Posterior vena cava (tissue), 2 donors: ENCODE measurements at regions not wholly inside any gene's neighbourhood (a gene's known extent, or its start where the extent isn't known, plus 50 kb on each side); places are given as distances from the start of the nearest gene placed in this dataset.
"Not testable (repeated sequence)": the region's sequence is repeated elsewhere in the genome, so short reads cannot be mapped to it uniquely, and the experiment has no call there.

Experiments used
- DNase-seq: peaks from one replicate; pipeline ENCODE4 v3.0.0-alpha.2; 2020; ENCODE audit warnings: low spot score
- intact Hi-C, 2 donors: fragments of 100-400 bp; cut with DNase I; formaldehyde crosslinking; loops; one replicate each; pipeline versions ENCODE4 v1.14.1 to v1.14.2; 2022 to 2023
- donor health status: DM: yes; HTN: yes; CAD: no.
- donor health status: DM: yes; HTN: yes; CAD: no.

DNA sequence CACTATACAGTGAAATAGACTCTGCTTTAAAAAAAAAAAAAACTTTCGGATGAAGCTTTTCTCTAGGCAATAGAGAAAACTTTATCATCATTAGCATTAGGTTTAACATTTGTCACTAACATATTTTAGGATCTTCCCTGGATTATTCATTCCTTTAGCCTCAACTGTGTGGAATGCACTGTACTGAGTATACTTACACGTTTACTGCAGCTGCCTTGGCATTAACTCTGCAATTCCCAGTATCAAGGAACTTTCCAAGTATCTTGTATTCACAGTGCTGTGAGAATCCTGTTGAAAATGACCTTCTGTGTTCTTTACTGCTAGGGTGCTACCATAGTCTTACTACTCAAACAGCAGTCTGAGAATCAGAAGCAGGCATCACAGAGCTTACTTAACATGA lies 328.2 kb upstream of the COL3A1 start:
- intact Hi-C loops = loop anchor here in 1 of 2 donors (10.0 kb wide), 1 partner anchor 1499 kb away; no protein-coding TSS in a partner anchor
- no peak for DNase-seq

DNA sequence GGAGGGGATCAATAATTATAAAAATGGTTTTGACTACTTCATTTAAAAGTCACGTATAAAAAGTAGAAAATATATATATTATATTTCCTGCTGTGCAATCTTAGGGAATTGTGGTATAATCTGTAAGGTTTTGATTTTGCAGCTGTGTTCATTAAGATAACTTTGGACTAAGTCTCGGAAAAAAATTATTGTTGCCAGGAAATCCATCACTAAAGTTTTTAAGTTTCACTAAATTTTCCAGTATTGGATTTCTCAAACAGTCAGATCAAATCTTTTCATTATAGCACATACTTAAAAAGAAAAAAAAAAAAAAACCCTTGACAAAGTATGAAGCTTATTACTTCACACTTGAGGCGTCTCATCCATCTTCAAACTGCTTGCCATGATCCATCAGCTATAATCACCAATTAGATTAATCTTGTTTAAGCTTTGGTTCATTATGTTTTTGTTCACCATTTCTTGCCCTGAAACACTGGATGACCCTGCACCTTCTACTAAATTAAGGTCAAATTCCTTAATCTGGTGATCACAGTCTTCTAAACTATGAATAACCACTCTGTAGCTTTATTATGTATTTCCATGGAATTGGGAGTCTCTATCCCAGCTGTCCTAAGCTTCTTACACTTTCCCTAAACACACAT lies 326.6 kb upstream of the COL3A1 start:
- intact Hi-C loops = loop anchor here in 1 of 2 donors (2.0 to 10.0 kb wide), 2 partner anchors 29 to 1497 kb away; no protein-coding TSS in a partner anchor
- DNase-seq = no peak

DNA sequence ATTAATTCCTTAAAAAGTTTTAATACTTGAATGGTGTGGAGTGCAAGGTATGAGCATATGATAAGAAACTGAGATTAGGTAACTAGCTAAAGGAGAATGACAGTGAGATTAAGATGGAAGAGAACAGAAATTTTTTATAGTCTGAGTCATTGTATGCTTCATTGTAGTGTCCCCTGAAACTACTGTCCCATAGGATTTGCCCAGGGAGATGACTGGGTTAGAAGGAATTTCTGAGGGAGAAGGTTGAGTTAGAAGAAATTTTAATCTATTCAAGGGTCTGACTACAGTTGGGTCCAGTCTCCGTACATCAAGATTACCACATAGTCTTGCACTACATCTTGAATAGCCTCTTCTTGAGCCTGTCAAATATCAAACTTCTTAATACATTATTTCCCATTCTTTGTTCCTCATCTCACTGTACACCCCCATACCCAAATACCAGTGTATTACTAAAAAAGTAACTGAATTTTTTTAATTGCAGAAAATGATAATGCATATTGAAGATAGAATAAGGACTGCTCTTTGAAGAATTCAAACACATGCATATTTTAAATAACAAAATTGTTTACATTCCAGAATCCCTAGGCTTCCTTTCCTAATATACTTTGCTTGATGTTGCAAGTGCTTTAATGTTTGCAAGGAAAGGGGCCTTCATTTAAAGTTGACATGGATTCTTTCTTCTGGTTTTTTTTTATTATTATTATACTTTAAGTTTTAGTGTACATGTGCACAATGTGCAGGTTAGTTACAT lies 314.3 kb upstream of the COL3A1 start:
- intact Hi-C loops = no loop called here
- no peak for DNase-seq

DNA sequence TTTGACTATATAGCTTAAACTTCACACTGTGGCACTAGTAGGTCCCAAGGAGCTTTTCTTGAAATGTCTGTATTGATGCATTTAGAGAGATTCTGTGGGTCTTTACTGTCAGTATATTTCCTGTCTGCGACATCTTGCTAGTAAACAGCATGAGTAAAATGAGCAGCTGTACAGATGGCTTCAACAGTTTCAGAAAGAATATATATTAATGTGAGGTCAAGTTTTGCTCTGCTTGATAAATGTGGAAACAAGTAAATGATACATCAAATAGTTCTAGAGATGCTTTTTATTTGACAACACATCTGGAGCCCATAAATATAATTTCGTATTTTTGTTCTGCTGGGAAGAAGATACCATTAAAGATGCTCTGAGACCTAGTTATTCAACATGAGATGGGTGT lies 310.9 kb upstream of the COL3A1 start:
- intact Hi-C loops = no loop called here
- DNase-seq = no peak

DNA sequence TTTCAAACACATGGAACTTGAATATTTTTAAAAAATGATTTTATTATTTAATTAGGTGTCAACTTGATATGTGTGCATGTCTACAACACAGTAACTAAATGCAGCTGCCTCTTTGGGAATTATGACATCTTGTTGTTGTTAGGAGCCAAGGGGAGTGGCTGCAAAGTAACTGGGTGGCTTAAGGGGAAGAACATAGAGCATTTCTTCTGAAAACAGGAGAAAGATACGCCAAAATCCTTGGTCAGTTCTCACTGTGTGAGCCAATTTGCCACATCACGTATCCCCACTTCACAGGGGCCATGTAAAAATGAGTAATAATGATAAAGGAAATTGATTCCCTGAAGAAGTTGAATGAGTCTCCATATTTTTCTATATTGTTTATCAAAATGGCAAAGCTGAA lies 309.8 kb upstream of the COL3A1 start:
- intact Hi-C loops = no loop called here
- DNase-seq = no peak

DNA sequence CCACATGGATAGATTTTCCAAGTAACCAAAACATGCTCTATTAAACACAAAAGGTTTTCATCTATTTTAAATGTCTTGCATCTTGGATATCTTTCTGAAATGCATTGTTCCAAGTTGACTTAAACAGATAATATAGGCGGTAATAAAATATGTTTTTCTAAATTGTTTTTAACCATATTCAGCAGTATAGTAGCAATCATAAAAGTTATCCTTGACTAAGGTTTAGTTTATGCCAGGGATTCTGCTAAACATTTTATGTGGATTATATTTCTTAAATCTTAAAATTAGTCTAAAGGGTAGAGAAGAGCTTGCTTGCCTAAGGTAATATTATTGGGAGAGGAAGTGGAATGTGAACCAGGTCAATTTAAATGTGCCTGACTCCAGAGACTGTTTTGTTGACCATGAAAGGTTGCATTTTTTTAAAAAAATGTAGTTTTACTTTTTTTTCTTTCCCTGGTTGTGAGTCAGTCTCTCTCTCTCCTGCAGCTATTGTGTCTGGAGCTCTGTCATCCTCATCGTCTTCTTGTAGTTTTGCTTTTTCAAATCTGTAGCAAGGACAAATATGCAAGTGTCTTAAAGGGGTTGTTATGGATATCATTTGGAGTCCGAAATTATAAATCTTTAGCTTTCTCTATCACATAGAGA lies 309.1 kb upstream of the COL3A1 start:
- no peak for DNase-seq
- intact Hi-C loops = no loop called here

DNA sequence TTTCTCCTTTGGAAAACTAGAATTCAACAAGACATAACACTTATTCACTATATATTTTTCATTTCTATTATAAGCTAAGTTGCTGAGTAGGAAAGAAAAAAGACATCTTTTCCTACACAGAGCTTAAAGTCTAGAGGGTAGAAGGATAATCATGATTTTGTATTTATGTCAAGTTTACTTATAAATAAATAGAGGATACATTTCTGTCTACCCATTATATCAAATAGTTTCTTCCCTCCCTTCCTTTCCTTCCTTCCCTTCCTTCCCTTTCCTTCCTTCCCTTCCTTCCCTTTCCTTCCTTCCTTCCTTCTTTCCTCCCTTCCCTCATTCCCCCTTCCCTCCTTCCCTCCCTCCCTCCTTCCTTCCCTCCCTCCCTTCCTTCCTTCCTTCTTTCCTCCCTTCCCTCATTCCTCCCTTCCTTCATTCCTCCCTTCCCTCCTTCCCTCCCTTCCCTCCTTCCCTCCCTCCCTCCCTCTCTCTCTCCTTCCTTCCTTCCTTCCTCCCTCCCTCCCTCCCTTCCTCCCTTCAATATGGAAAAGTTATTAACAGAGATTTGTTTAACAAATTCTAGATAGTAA lies 308.4 kb upstream of the COL3A1 start:
- intact Hi-C loops = no loop called here
- DNase-seq = no peak

DNA sequence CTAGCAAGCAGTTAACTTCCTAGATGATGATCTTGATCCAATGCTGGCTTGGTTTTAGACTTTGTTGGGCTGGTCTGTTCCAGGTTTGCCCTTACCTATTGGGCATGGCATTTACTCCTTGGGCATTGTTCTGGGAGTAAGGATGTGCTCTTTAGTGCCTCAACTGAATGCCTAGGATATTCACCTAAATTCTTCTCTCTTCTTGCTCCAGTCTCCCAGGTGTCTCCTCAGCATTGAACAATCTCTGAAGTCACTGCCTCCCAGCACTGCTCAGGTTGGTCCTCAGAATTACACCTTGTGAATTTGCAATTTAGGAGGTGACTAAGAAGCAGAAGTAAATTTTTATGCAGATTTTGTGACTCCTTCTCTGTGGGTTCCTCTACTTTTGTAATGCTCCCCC lies 307.7 kb upstream of the COL3A1 start:
- intact Hi-C loops = no loop called here
- no peak for DNase-seq

DNA sequence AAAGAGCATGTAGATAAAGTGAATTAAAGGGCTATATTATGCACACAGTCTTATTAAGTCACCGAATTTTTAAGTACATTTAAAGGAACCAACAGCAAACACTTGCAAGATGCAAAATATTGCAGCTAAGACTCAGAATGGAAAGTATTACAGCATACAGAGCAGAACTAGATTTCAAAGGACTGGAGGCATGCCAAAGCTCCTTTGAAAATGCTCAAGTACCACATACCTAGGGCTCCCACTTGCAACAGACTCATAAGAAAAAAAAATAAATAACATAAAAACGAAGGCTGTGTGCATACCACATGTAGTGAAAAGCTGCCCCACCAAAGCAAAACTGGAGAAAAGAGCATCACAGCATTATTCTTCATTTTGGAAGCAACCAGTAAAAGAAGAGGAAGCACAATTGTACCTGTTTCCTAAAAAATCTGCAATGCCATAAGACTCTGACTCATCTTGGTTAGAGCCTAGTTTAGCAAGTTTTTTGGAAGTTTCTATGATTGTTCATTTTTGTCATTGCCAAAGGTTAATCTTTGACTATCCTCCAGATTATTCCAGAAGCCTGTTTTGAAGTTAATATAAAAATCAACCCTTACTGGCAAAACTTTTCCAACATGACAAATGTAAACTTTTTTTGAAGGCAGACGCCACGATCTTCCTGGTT lies 306.0 kb upstream of the COL3A1 start:
- intact Hi-C loops = no loop called here
- no peak for DNase-seq

DNA sequence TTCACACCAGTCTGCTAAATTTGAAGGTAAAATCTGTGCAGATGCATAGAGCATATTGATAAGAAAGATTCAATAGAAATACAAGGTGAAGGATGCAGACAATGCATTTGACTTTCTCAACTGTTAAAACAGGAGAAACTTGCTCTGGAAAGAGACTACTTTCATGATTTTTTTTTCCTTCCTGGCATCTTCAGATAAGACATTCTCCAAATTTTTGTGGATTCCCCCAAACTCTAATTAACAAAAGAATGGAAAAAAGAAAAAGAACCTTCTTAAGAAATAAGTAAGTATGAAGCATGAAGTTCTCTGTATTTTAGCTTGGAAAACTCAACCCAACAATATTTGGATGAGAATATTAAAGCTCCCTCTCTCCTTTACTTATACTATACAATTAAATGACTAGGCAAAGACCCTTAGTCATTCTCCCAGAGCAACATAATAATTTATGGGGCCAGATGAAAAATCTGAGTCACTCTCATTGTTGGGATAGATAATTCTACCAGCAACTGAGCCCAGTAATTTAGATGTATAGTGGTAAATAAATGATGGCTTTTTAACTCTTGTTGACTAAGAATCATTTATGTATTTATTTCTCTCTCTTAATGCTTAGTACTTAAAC lies 298.7 kb upstream of the COL3A1 start:
- intact Hi-C loops = loop anchor here in 1 of 2 donors (2.0 kb wide), 1 partner anchor 27 kb away; no protein-coding TSS in a partner anchor
- DNase-seq = no peak

DNA sequence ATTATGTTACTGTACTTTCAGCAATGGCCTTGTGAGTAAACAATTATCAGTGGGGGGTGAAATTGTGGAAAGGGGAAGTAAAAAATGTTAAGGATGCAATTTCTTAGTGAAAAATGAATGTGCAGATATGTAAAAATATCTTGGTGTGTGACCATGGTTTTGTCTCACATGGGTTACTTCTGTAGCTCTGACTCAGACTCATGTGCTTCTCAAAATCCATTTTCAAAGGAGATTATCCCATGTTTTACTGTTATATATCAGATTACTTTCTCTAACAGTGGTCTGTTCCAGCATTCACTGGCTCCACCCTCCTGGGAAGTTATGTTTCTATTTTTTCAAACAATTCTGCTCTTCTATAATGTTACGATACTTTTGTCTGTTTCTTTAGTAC lies 298.2 kb upstream of the COL3A1 start:
- intact Hi-C loops = loop anchor here in 1 of 2 donors (2.0 kb wide), 1 partner anchor 27 kb away; no protein-coding TSS in a partner anchor
- DNase-seq = no peak

DNA sequence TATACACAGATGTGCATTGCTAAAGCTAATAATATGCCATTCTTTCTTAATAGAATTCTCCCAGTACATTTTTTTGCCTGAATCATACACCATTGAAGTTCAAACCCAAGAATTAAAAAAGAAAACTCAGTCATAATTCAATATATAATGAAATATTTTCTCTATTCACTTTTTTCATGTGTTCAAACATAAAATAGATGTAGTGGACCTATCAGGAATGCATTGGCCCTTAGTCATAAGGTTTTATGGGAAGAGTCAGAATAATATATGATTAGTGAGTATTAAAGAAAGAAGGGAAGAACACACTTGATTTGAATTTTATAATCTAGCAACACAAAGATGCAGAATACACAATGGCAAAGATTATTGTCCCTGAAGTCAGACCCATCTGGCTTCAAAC lies 297.0 kb upstream of the COL3A1 start:
- DNase-seq = no peak
- intact Hi-C loops = loop anchor here in 1 of 2 donors (2.0 kb wide), 1 partner anchor 28 kb away; no protein-coding TSS in a partner anchor

DNA sequence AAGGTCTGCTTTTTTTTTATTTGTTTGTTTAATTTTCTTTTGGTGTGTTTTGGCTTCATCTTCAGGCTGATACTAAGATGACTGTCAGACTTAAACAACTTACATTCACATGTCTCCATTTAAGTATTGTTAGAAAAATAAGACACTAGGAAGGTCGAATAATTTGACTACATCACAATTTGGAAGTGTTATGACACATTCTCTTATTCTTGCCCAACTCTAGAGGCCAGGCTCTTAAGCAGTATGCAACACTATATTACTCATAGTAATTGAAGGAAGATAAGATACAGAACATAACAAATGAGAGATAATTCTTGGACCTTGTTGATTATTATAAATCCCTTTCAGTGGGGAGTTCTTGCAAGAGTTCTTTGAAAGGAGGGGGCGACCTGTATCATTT lies 295.3 kb upstream of the COL3A1 start:
- DNase-seq = no peak
- intact Hi-C loops = no loop called here

DNA sequence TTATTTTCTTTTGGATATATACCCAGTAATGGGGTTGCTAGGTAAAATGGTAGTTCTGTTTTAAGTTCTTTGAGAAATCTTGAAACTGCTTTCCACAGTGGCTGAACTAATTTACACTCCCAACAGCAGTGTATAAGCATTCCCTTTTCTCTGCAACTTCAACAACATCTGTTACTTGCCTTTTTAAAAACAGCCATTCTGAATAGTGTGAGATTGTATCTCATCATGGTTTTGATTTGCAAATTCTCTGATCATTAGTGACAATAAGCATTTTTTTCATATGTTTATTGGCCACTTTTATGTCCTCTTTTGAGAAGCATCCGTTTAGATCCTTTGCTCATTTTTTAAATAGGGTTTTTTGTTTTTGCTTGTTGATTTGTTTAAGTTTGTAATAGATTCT lies 291.3 kb upstream of the COL3A1 start:
- intact Hi-C loops = no loop called here
- no peak for DNase-seq

DNA sequence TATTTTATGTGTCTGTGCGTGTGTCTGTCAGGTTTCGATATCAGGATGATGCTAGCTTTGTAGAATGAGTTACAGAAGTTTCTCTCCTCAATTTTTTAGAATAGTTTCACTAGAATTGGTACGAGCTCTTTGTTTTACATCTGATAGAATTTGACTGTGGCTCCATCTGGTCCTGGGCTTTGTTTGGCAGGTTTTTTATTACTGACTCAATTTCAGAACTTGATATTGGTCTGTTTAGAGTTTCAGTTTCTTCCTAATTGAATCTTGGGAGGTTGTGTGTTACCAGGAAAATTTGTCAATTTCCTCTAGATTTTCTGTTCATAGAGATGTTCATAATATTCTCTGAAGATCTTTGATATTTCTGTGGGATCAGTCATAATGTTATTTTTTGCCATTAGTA lies 289.4 kb upstream of the COL3A1 start:
- DNase-seq = no peak
- intact Hi-C loops = no loop called here

DNA sequence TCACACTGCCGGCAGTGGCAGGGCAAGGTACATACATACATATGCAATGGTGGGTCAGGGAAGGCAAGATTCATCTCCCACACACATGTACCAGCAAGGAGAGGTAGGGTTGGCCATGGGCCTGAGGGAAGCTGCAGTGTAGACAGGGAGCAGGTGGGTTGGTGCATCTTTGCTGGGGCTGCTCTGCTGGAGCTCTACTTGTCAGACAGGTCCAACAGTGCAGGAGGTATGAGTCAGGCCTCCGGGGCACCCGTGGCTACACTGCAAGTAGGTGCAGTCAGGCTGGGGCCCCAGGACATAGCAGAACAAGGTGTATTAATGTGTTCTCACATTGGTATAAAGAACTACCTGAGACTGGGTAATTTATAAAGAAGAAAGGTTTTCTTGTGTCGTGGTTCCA lies 281.1 kb upstream of the COL3A1 start:
- no peak for DNase-seq
- intact Hi-C loops = no loop called here

DNA sequence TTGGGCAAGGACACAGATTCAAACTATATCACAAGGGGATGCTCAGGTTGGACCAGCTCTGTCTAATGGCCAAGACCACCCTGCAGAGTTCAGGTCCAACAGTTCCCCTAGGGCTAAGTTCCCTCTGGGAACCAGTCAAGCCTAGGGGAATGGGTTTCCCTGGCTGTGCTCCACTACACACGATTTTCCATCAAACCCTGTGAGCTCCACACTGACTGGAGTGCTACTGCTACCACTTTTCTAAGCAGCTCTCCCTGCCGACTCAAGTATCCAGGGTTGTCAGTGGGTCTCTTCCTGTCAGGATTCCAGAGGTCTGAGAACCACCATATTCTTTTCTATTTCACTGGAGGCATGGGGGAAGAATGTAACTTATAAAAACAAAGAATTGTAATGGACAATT lies 280.4 kb upstream of the COL3A1 start:
- intact Hi-C loops = no loop called here

DNA sequence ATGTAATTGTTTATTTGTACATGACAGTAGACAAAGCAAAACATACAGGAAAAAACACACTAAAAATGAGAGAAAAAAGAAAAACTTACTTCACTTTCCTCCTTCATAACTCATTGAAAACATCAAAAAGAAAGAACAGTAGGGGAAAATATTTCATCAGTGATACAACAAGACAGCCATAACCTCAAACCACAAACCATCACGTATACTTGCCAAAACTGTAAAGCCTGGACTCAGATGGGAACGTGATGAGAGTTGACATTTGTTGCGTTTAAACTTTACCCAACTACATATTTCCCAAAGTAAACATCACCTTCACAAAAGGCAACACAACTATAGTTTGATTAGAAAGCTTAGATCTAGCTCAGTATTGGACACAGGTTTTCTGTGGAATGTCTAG lies 278.2 kb upstream of the COL3A1 start:
- no peak for DNase-seq
- intact Hi-C loops = no loop called here

More for the DNA sequence above, 280.4 kb upstream of the COL3A1 start:
- no peak for DNase-seq

DNA sequence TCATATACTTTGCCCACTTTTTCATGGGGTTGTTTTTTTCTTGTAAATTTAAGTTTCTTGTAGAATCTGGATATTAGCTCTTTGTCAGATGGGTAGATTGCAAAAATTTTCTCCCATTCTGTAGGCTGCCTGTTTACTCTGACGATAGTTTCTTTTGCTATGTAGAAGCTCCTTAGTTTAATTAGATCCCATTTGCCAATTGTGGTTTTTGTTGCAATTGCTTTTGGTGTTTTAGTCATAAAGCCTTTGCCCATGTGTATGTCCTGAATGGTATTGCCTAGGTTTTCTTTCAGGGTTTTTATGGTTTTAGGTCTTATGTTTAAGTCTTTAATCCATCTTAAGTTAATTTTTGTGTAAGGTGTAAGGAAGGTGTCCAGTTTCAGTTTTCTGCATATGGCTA lies 276.0 kb upstream of the COL3A1 start:
- intact Hi-C loops = not testable (repeated sequence)

More for the DNA sequence above, 276.0 kb upstream of the COL3A1 start:
- not testable (repeated sequence) for DNase-seq
